PC-3 (cell line): ENCODE measurements at regions not wholly inside any gene's neighbourhood (a gene's known extent, or its start where the extent isn't known, plus 50 kb on each side); places are given as distances from the start of the nearest gene placed in this dataset.

Source experiments
- ATAC-seq: fragments of 200-7000 bp; cut with Tn5 transposase; 2 replicates; pipeline ENCODE4 v1.9.1; 2020; ENCODE audit warnings: mild to moderate bottlenecking, moderate library complexity
- BruUV-seq: library from RNA; stranded (reverse); fragments of 400-500 nt; replicated peaks from 2 replicates; lab custom pipeline; 2021; lab: Mats Ljungman, UMichigan
- CTCF ChIA-PET: fragments of 300-600 bp; sonication (Branson Sonifier 250); formaldehyde crosslinking; loops from one replicate; lab custom pipeline; 2022; ENCODE audit warnings: antibody characterized with exemption; lab: Charles Lee
- POLR2A ChIA-PET: fragments of 300-600 bp; sonication (Branson Sonifier 250); formaldehyde crosslinking; loops from one replicate; lab custom pipeline; 2022; ENCODE audit warnings: antibody characterized with exemption; ENCODE audit not compliant: unreplicated experiment; lab: Charles Lee
- DNase-seq: peaks from one replicate; pipeline ENCODE4 v3.0.0-alpha.2; 2015
- H2AFZ ChIP-seq: fragments of 300-600 bp; sonication (generic); 2 replicates; pipeline ENCODE4 v1.6.0; 2016; ENCODE audit warnings: antibody characterized with exemption, low read length
- H3F3A ChIP-seq: fragments of 300-600 bp; sonication (generic); one replicate; pipeline ENCODE4 v1.6.0; 2017; ENCODE audit warnings: antibody characterized with exemption, low read length, control low read depth, mild to moderate bottlenecking; ENCODE audit not compliant: unreplicated experiment
- H3K27ac ChIP-seq: fragments of 300-600 bp; sonication (generic); 2 replicates; pipeline ENCODE4 v1.5.1; 2016; ENCODE audit warnings: mild to moderate bottlenecking, low read length
- H3K27me3 ChIP-seq: fragments of 300-600 bp; sonication (generic); 2 replicates; pipeline ENCODE4 v1.6.1; 2016; ENCODE audit warnings: low read length, mixed read lengths
- H3K36me3 ChIP-seq: fragments of 300-600 bp; sonication (generic); 2 replicates; pipeline ENCODE4 v1.6.1; 2016; ENCODE audit warnings: low read depth, mixed run types, low read length, mixed read lengths
- H3K4me1 ChIP-seq: fragments of 300-600 bp; sonication (generic); 2 replicates; pipeline ENCODE4 v1.5.1; 2016; ENCODE audit warnings: low read length; ENCODE audit not compliant: insufficient read depth
- H3K4me2 ChIP-seq: fragments of 300-600 bp; sonication (generic); 2 replicates; pipeline ENCODE4 v1.6.0; 2016; ENCODE audit warnings: low read length
- H3K4me3 ChIP-seq: fragments of 300-600 bp; sonication (generic); 2 replicates; pipeline ENCODE4 v1.5.1; 2016; ENCODE audit warnings: mild to moderate bottlenecking, low read length, mixed read lengths
- H3K79me2 ChIP-seq: fragments of 300-600 bp; sonication (generic); 2 replicates; pipeline ENCODE4 v1.6.1; 2017; ENCODE audit warnings: low read length, mixed read lengths
- H3K9ac ChIP-seq: fragments of 300-600 bp; sonication (generic); 2 replicates; pipeline ENCODE4 v1.6.0; 2016; ENCODE audit warnings: mild to moderate bottlenecking, low read length
- H3K9me2 ChIP-seq: fragments of 300-600 bp; sonication (generic); replicated peaks from 2 replicates; pipeline ENCODE4 v1.6.1; 2016; ENCODE audit warnings: mixed run types, low read length, mixed read lengths
- H3K9me3 ChIP-seq: fragments of 300-600 bp; sonication (generic); 2 replicates; pipeline ENCODE4 v1.6.1; 2016; ENCODE audit warnings: low read length, mixed read lengths
- H4K20me1 ChIP-seq: fragments of 300-600 bp; sonication (generic); 2 replicates; pipeline ENCODE4 v1.6.1; 2016; ENCODE audit warnings: low read length, mixed read lengths
- CTCF ChIP-seq: fragments of 300-600 bp; sonication (generic); conservative IDR thresholded peaks from 2 replicates; pipeline ENCODE4 v1.5.1; 2017; ENCODE audit warnings: antibody characterized with exemption, low read depth, mild to moderate bottlenecking, low read length
- EZH2 ChIP-seq: fragments of 300-600 bp; sonication (generic); IDR thresholded peaks from one replicate; pipeline ENCODE4 v1.6.1; 2017; ENCODE audit warnings: antibody characterized with exemption, mild to moderate bottlenecking, low read length; ENCODE audit not compliant: unreplicated experiment
- EZH2phosphoT487 ChIP-seq: fragments of 300-600 bp; sonication (generic); IDR thresholded peaks from 2 replicates; pipeline ENCODE4 v1.6.1; 2018; ENCODE audit warnings: mild to moderate bottlenecking, antibody characterized with exemption, low read length, borderline replicate concordance
- intact Hi-C: fragments of 100-400 bp; cut with micrococcal nuclease; formaldehyde crosslinking; loops from 2 replicates; pipeline ENCODE4 v1.9.0; 2023

DNA sequence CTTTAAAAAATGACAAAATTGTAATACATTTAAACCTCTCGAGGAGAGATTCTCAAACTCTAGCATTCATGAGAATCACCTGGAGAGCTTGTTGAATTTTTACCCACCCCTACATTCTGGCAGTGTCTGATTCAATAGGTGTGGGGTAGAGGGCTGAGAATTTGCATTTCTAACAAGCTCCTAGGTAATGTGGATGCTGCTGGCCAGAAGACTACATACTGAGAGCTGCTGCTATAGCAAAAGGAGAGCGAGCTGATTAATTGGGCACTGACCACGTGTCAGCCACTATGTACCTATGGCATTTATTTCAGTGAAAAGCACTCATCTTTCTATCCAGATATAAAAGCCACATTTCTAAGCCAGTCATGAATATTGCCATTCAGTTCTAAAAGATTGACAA is 169.0 kb upstream of the NRSN1 start:
- Histone ChIP-seq H3K9me3 (no peaks in the 10 kb centered on the region), H3F3A (no peaks in the 10 kb centered on the region), H3K79me2 (no peaks in the 10 kb centered on the region), H4K20me1 (no peaks in the 10 kb centered on the region), H3K27ac (no peak overlapping the region), H2AFZ (no peak overlapping the region), H3K27me3 (peaks cover 89% of the 10 kb centered on the region), H3K9ac (no peak overlapping the region), H3K9me2 (no peaks in the 10 kb centered on the region), H3K4me1 (no peaks in the 10 kb centered on the region), H3K36me3 (no peaks in the 10 kb centered on the region), H3K4me3 (no peak overlapping the region), H3K4me2 (no peak overlapping the region)
- ChIA-PET POLR2A (no interaction called here), CTCF (no interaction called here)
- intact Hi-C loops = no loop called here
- DNase-seq (no peak), ATAC-seq (no peak)
- TF ChIP-seq EZH2phosphoT487 (no peak), EZH2 (no peak), CTCF (no peak)
- BruUV-seq = no TSS peak

DNA sequence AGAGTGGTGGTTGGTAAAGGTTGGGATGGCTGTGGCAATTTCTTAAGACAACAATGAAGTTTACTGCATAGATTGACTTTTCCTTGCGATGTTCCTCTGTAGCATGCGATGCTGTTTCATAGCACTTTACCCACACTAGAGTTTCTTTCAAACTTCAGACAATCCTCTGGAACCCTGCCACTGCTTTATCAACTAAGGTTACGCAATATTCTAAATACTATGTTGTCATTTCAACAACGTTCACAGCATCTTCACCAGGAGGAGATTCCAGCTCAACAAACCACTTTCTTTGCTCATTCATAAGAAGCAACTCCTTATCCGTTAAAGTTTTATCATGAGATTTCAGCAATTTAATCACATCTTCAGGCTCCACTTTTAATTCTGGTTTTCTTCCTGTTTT is 161.2 kb upstream of the NRSN1 start:
- Histone ChIP-seq H3K4me3 (no peak overlapping the region), H3K79me2 (no peaks in the 10 kb centered on the region), H3K4me1 (no peaks in the 10 kb centered on the region), H3K9me3 (no peaks in the 10 kb centered on the region), H3K36me3 (no peaks in the 10 kb centered on the region), H4K20me1 (no peaks in the 10 kb centered on the region), H3K9me2 (no peaks in the 10 kb centered on the region), H3K4me2 (no peak overlapping the region), H3K9ac (no peak overlapping the region), H3F3A (no peaks in the 10 kb centered on the region), H3K27ac (no peak overlapping the region), H2AFZ (no peak overlapping the region), H3K27me3 (peaks cover 64% of the 10 kb centered on the region)
- TF ChIP-seq CTCF (no peak), EZH2phosphoT487 (no peak), EZH2 (no peak)
- ChIA-PET CTCF (no interaction called here), POLR2A (no interaction called here)
- no TSS peak for BruUV-seq
- intact Hi-C loops = no loop called here
- ATAC-seq (no peak), DNase-seq (no peak)

- intact Hi-C loops = no loop called here
- no peaks in the 10 kb centered on the region for H3K79me2 ChIP-seq
- BruUV-seq = no TSS peak
- no peaks in the 10 kb centered on the region for H3K9me2 ChIP-seq
- no peaks in the 10 kb centered on the region for H3F3A ChIP-seq
- CTCF ChIA-PET = no interaction called here
- TF ChIP-seq EZH2 = no peak
- no peak for TF ChIP-seq CTCF
- TF ChIP-seq EZH2phosphoT487 = no peak
- H2AFZ ChIP-seq = no peak overlapping the region
- ATAC-seq (no peak), DNase-seq (no peak)
- H3K4me1 ChIP-seq = no peaks in the 10 kb centered on the region
- H3K4me3 ChIP-seq = no peak overlapping the region
- POLR2A ChIA-PET = no interaction called here
- H3K9me3 ChIP-seq = no peaks in the 10 kb centered on the region
- no peaks in the 10 kb centered on the region for H4K20me1 ChIP-seq
- H3K36me3 ChIP-seq = no peaks in the 10 kb centered on the region
- H3K4me2 ChIP-seq = no peak overlapping the region
- H3K27me3 ChIP-seq = peaks cover 61% of the 10 kb centered on the region
- no peak overlapping the region for H3K27ac ChIP-seq
- no peak overlapping the region for H3K9ac ChIP-seq
Observed at GRCh38 chr6:23969344-23969743, 156.7 kb upstream of the NRSN1 start.
